LNCaP clone FGC (cell line): ENCODE measurements at regions not wholly inside any gene's neighbourhood (a gene's known extent, or its start where the extent isn't known, plus 50 kb on each side); places are given as distances from the start of the nearest gene placed in this dataset.

Experiments used
- DNase-seq: peaks from one replicate; pipeline ENCODE4 v3.0.0-alpha.2; 2011; ENCODE audit warnings: low read depth
- H3K4me3 ChIP-seq: 2 replicates; pipeline ENCODE4 v1.5.1; 2011; ENCODE audit warnings: mild to moderate bottlenecking, low read depth, low read length, control low read depth
- CTCF ChIP-seq: IDR thresholded peaks from 2 replicates; pipeline ENCODE4 v1.5.1; 2012; ENCODE audit warnings: mild to moderate bottlenecking; ENCODE audit not compliant: control insufficient read depth, insufficient read depth; ENCODE audit errors: extremely low read depth

- TF ChIP-seq CTCF: no peak
- H3K4me3 ChIP-seq: no peak overlapping the region
- no peak for DNase-seq
Measured at GRCh38 chr14:29444216-29444615, 483.4 kb downstream of the PRKD1 start.

- no peak for DNase-seq
- TF ChIP-seq CTCF: no peak
- no peak overlapping the region for H3K4me3 ChIP-seq
Measured at GRCh38 chr14:29444805-29445204, 482.8 kb downstream of the PRKD1 start.

GRCh38 chr14:29446971-29447370 is 480.7 kb downstream of the PRKD1 start:
- H3K4me3 ChIP-seq: no peak overlapping the region
- no peak for DNase-seq
- no peak for TF ChIP-seq CTCF

- DNase-seq: no peak
- TF ChIP-seq CTCF: no peak
- no peak overlapping the region for H3K4me3 ChIP-seq
Measured at GRCh38 chr14:29451941-29452340, 475.7 kb downstream of the PRKD1 start.

- DNase-seq: no peak
- TF ChIP-seq CTCF: no peak
- H3K4me3 ChIP-seq: no peak overlapping the region
Measured at GRCh38 chr14:29453045-29453444, 474.6 kb downstream of the PRKD1 start.

GRCh38 chr14:29454026-29454693 is 473.5 kb downstream of the PRKD1 start:
- no peak overlapping the region for H3K4me3 ChIP-seq
- no peak for TF ChIP-seq CTCF
- no peak for DNase-seq

- DNase-seq: peak; percentile 70
- no peak for TF ChIP-seq CTCF
- no peak overlapping the region for H3K4me3 ChIP-seq
Measured at GRCh38 chr14:29458547-29458946, 469.1 kb downstream of the PRKD1 start.
